ENCODE measurements at regions not wholly inside any gene's neighbourhood (a gene's known extent, or its start where the extent isn't known, plus 50 kb on each side); places are given as distances from the start of the nearest gene placed in this dataset.

GRCh38 chr2:180254872-180255271 lies 247.8 kb upstream of the CWC22 start:
- DNase-seq (ENCODE audit: low read depth, low spot score) (no peak), ATAC-seq (no peak)
- CTCF ChIA-PET, result interaction anchor here (1.1 kb wide), 1 partner anchor 13 kb away, joined by 3 read pairs; no protein-coding TSS in a partner anchor

More at GRCh38 chr2:180254872-180255271, 247.8 kb upstream of the CWC22 start:
- Histone ChIP-seq H3K9ac (ENCODE audit: low read length) (no peak overlapping the region), H3K4me1 (ENCODE audit: control insufficient read depth in 1 of 2, insufficient read depth in 2 of 2, low read length in 2 of 2) (no peaks in the 10 kb centered on the region), H2AFZ (ENCODE audit: low read depth, low read length, poor library complexity, severe bottlenecking) (no peak overlapping the region), H3K27me3 (ENCODE audit: insufficient read depth, low read length) (no peaks in the 10 kb centered on the region), H4K20me1 (ENCODE audit: insufficient read depth) (no peaks in the 10 kb centered on the region), H3K36me3 (ENCODE audit: control insufficient read depth in 1 of 2, insufficient read depth in 2 of 2, low read length in 2 of 2) (no peaks in the 10 kb centered on the region), H3K4me2 (ENCODE audit: low read length) (no peak overlapping the region), H3K79me2 (ENCODE audit: insufficient read depth, low read length) (no peaks in the 10 kb centered on the region), H3K9me2 (ENCODE audit: insufficient read depth) (no peaks in the 10 kb centered on the region), H3K4me3 (replicated peaks in 1 of 2; ENCODE audit: low read depth in 1 of 2, low read length in 2 of 2) (no peak overlapping the region), H3K9me3 (ENCODE audit: control insufficient read depth in 1 of 2, insufficient read depth in 1 of 2, low read depth in 1 of 2, low read length in 2 of 2) (no peaks in the 10 kb centered on the region), H3K27ac (ENCODE audit: low read depth, low read length) (no peak overlapping the region)
- TF ChIP-seq POLR2AphosphoS5 (IDR thresholded peaks at IDR 0.05; ENCODE audit: low read depth, low read length), result no peak
- no peak for TF ChIP-seq CTCF (IDR thresholded peaks at IDR 0.05 in 2 of 3, conservative IDR thresholded peaks at IDR 0.05 in 1 of 3; ENCODE audit: borderline replicate concordance in 1 of 3, insufficient read depth in 1 of 3, low read depth in 2 of 3, low read length in 2 of 3)
- TF ChIP-seq ATF3 (IDR thresholded peaks at IDR 0.05), result no peak
- TF ChIP-seq SIN3A (IDR thresholded peaks at IDR 0.05; ENCODE audit: low read depth), result no peak
- TF ChIP-seq FOSL1 (IDR thresholded peaks at IDR 0.05; ENCODE audit: low read depth), result no peak
- no peak for TF ChIP-seq EZH2phosphoT487 (IDR thresholded peaks at IDR 0.05; ENCODE audit: borderline replicate concordance)
- no peak for TF ChIP-seq CEBPB (IDR thresholded peaks at IDR 0.05; ENCODE audit: low read depth)
- TF ChIP-seq ZNF274 (IDR thresholded peaks at IDR 0.05; ENCODE audit: low read depth, low read length), result no peak
- TF ChIP-seq POLR2A (IDR thresholded peaks at IDR 0.05; ENCODE audit: borderline replicate concordance, extremely low read depth, insufficient read depth, insufficient read length), result no peak
- no peak for TF ChIP-seq SP1 (IDR thresholded peaks at IDR 0.05; ENCODE audit: low read depth)
- no peak for TF ChIP-seq ZFX (IDR thresholded peaks at IDR 0.05)
- no peak for TF ChIP-seq REST (IDR thresholded peaks at IDR 0.05; ENCODE audit: low read depth)
- no peak for TF ChIP-seq MAX (IDR thresholded peaks at IDR 0.05)
- TF ChIP-seq RAD21 (IDR thresholded peaks at IDR 0.05; ENCODE audit: low read depth), result no peak
- intact Hi-C loops (cut with micrococcal nuclease), result no loop called here
- POLR2A ChIA-PET, result no interaction called here
- RAD21 ChIA-PET (ENCODE audit: low non-redundant PET in 1 of 2, low total read pairs in 2 of 2, uncharacterized antibody in 2 of 2, unreplicated experiment in 2 of 2), result no interaction called here
- BruUV-seq (replicated peaks), result no TSS peak
